Endothelial cell of umbilical vein (primary cell): ENCODE measurements at regions not wholly inside any gene's neighbourhood (a gene's known extent, or its start where the extent isn't known, plus 50 kb on each side); places are given as distances from the start of the nearest gene placed in this dataset.

Source experiments
- CTCF ChIP-seq, 2 donors: IDR thresholded peaks; 1 replicate in 1 of 2; 2 replicates in 1 of 2; pipeline ENCODE4 v1.5.1; 2011; ENCODE audit warnings: low read length in 2 of 2, mild to moderate bottlenecking in 2 of 2, moderate library complexity in 2 of 2, control low read depth in 1 of 2, inconsistent platforms in 1 of 2, low read depth in 1 of 2; ENCODE audit not compliant: insufficient read depth in 1 of 2; ENCODE audit errors: extremely low read depth in 1 of 2
- EZH2 ChIP-seq: IDR thresholded peaks from 2 replicates; pipeline ENCODE4 v1.6.1; 2012; ENCODE audit warnings: borderline replicate concordance, low read depth, mild to moderate bottlenecking, moderate library complexity, low read length, inconsistent platforms; ENCODE audit not compliant: severe bottlenecking
- FOS ChIP-seq: IDR thresholded peaks from 2 replicates; pipeline ENCODE4 v1.6.1; 2011; ENCODE audit warnings: mild to moderate bottlenecking, low read length, moderate library complexity, borderline replicate concordance; ENCODE audit not compliant: insufficient read depth
- GATA2 ChIP-seq: IDR thresholded peaks from 2 replicates; pipeline ENCODE4 v1.7.0; 2011; ENCODE audit warnings: low read depth, mild to moderate bottlenecking, moderate library complexity, mixed read lengths, low read length; ENCODE audit not compliant: insufficient read length, insufficient read depth
- JUN ChIP-seq: IDR thresholded peaks from 2 replicates; pipeline ENCODE4 v1.6.1; 2011; ENCODE audit warnings: borderline replicate concordance, low read depth; ENCODE audit not compliant: insufficient read length, insufficient read depth
- MAX ChIP-seq: IDR thresholded peaks from 2 replicates; pipeline ENCODE4 v1.6.1; 2011; ENCODE audit not compliant: insufficient read depth, insufficient read length
- MYC ChIP-seq: IDR thresholded peaks from one replicate; pipeline ENCODE4 v1.6.1; 2011; ENCODE audit warnings: mild to moderate bottlenecking, low read depth, low read length
- POLR2A ChIP-seq: IDR thresholded peaks from 2 replicates; pipeline ENCODE4 v1.6.1; 2012; ENCODE audit warnings: low read depth, mild to moderate bottlenecking, control low read depth, low read length
- POLR2AphosphoS5 ChIP-seq: IDR thresholded peaks from 2 replicates; pipeline ENCODE4 v1.6.1; 2012; ENCODE audit warnings: low read depth, mild to moderate bottlenecking, control low read depth, low read length, moderate library complexity; ENCODE audit not compliant: insufficient read depth

GRCh38 chr1:244199902-244200301 lies 148.8 kb downstream of the ZBTB18 start:
- TF ChIP-seq POLR2A = no peak
- TF ChIP-seq CTCF (IDR thresholded peaks at IDR 0.05; ENCODE audit: extremely low read depth in 1 of 2, insufficient read depth in 1 of 2, low read depth in 1 of 2, low read length in 2 of 2) = no peak
- no peak for TF ChIP-seq POLR2AphosphoS5
- TF ChIP-seq MAX = no peak
- TF ChIP-seq EZH2 = no peak
- TF ChIP-seq JUN = no peak
- TF ChIP-seq FOS = no peak
- TF ChIP-seq GATA2 = no peak
- TF ChIP-seq MYC = no peak
